Stromal cell of bone marrow (primary cell): ENCODE measurements at regions not wholly inside any gene's neighbourhood (a gene's known extent, or its start where the extent isn't known, plus 50 kb on each side); places are given as distances from the start of the nearest gene placed in this dataset.
"Not testable (repeated sequence)": the region's sequence is repeated elsewhere in the genome, so short reads cannot be mapped to it uniquely, and the experiment has no call there.

ENCODE experiments used
- DNase-seq: peaks from one replicate; pipeline ENCODE4 v3.0.0-alpha.2; 2012; ENCODE audit warnings: low read depth

DNA sequence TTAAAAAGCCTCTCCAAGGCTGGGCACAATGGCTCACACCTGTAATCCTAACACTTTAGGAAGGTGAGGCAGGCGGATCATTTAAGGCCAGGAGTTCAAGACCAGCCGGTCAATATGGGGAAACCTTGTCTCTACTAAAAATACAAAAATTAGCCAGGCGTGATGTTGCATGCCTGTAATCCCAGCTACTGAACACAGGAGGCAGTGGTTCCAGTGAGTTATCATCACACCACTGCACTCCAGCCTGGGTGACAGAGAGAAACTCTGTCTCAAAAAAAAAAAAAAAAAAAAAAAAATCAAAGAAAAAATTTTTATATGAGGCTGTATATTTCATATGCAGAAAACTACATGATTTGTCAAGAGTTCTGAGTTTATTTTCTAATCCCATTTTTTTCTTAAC is 1107.1 kb upstream of the TMPRSS15 start:
- DNase-seq, result no peak

DNA sequence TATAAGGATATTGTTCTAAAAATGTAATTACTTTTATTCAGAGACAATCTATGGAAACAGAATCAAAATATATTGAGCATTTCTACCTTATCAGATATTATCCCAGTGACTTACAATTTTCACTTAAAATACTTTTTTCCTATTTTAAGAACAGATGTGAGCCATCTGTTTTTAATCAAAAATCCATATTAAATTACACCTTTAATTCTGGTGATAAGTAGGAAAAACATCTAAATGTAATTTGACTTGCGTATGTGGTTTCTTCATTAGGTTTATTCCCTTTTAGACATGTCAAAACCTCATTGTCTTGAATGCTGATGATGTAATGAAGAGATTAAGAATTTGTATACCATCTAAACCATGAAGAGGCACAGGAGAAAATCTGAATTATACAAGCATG is 1118.8 kb upstream of the TMPRSS15 start:
- no peak for DNase-seq

DNA sequence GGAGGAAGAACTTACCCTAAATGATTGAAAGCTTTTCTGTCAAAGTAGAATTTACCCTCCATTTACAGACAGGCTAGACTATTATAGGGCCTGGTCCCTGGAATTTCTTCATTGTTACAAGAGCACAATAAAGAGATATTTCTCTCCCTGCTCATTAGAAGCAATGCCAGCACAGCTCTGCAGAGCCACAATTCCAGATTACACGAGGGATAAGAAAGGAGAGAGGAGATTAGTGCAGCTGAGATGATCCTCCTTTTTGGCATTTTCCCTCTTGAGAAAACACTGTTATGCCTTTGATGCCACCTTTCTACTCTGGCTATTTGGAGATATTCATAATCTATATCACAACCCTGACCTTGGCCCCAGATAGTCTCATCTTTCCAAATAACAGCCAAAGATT is 1119.5 kb upstream of the TMPRSS15 start:
- DNase-seq, result no peak

DNA sequence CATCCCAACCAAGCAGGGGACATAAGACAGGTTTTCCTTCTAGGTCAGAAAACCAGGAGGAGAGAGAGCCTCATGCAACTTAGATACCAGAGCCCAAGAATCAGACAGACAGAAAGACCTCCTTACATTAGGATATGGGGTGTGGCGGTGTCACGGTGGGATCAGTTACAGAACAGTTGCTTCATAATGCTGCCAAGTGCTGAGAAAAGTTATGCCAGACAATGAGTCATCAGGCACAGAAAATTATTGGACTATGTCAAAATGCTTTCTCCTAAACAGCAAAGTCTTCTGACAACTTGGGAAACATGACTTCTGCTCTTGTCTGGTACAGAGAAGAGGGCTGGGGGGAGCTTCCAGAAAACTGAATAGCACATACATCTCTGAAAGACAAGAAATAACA is 1120.2 kb upstream of the TMPRSS15 start:
- peak; percentile 2 for DNase-seq

DNA sequence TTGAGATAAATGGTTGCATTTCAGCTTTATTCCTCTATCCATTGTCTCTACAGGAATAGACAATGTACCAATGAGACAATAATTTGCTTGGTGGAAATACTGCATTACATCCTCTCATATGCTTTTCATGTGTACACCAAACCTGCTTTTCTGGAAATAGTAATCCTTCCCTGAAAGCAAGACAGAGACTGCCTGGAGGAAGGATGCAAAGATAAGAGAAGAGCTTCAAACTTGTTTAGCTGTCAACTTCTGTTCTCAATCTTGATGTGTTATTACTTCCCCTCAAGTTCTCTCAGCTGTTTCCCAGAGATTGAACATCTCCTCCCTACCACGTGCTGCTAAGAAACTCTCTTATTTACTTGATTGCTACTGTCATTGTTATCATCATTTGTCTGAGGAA is 1125.4 kb upstream of the TMPRSS15 start:
- no peak for DNase-seq

DNA sequence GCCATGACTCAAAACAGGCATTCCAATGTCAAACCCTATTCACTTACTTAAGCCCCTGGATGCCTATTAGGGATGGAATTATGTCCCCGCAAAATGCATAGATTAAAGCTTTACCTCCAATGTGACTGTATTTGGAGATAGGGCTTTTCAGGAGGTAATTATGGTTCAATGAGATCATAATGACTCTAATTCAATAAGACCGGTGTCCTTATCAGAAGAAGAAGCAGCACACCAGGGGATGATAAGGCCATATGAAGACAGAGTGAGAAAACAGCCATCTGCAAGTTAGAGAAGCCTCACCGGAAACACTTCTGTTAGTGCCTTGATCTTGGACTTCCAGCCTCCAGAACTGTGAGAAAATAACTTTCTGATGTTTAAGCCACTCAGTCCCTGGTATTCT is 1131.8 kb upstream of the TMPRSS15 start:
- no peak for DNase-seq

DNA sequence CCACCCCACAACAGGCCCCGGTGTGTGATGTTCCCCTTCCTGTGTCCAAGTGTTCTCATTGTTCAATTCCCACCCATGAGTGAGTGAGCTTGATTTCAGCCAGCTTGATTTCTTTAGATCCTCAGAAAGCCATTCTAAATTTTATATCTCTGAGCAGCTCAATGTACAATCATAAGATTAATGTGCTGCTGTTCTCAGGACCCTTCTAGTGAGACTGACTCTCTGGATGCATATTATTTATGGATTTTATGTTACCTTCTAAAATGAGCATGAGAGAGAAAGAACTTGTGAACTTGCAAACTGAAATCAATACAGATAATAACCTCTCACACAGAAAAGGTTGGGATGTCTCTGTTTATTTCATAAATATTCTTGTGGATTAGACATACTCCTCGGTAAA is 1133.5 kb upstream of the TMPRSS15 start:
- DNase-seq, result no peak

DNA sequence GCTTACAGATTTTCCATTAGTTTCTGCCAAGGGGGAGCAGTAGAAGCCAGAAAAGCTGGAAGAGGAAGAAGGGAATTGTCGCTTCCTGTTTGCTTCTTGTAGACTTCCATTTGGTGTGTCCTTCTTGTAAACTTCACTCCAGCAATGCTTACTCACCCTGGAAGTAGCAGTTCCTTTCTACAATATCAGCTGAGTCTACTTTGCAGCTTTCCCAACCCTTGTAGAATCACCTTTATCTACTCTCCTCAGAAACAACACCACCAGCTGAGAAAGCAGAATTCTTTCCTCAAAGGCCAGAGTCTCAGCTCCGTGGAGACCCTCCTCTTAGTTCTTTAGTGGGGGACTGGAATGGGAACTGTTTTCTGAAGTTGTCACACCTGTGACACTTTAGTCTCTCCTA is 1136.7 kb upstream of the TMPRSS15 start:
- DNase-seq, result no peak

DNA sequence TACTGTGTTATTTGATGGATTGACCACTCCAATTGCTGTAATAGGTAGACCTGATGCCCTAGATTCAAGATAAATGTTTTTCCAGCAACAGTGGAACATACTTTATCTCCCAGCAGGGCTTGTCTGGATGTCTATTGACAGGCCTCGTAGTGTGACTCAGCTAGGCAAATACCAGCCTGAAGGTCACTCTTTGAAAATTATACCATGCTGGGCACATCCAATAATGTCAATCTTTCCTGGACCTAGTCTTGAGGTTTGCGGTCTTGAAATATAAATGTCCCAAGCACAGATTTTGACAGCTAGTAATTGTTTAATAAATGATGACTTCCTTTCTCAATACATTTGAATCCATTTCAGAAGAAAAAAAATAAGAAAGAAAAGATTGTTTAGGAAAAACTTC is 1138.0 kb upstream of the TMPRSS15 start:
- no peak for DNase-seq

DNA sequence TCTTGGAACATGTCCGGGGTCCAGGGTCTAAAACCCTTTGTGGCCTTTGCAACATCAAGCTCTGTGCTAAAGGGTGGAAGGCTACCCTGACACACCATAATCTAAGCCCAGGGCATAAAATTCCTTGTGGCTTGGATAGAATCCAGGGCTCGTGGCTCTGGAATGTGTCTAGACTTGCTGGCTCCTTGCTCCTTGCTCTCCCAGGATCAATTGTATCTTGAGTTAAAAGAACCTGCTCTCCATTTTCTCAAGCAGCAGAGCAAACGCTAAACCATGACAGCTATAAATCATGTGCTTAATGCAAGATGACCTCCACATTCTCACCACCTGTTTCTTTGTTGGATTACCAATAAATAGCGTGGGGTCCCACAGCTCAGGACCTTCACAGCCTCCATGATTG is 1140.9 kb upstream of the TMPRSS15 start:
- not testable (repeated sequence) for DNase-seq

DNA sequence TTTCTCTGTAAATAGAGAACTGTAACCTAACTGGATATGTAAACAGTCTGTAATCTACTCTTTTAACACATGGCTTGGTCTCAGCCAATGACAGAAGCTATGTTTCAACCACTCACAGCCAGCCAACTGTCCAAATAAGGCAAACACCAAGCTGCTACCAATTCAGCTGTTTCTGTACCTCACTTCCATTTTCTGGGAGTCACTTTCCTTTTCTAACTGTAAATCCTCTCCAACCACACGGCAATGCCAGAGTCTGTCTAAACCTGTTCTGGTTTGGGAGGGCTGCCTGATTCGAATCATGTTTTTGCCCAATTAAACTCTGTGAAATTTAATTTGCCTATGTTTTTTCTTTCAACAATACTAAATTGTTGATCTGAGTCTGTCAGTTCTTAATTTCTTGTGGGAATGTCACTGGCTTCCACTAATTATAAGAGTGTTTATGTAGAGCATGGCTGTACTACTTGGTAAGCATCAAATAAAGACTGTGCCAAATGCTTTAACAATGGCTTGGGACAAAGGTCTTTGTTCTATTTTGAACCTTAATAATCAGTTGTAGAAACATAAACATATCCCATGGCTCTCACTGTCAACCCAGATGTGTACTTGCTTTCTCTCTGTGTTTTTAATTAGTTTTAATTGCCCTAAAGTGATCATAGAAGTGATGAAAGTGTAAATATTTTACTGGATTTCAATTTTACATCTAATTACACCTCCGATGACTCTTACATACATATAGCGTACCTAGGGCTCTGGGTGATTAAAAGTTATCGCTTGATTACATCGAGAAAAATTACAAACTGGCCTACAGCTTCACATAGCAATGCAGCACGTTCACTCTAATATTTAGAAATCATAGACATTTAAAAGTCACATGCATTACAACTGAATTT is 1144.6 kb upstream of the TMPRSS15 start:
- no peak for DNase-seq

DNA sequence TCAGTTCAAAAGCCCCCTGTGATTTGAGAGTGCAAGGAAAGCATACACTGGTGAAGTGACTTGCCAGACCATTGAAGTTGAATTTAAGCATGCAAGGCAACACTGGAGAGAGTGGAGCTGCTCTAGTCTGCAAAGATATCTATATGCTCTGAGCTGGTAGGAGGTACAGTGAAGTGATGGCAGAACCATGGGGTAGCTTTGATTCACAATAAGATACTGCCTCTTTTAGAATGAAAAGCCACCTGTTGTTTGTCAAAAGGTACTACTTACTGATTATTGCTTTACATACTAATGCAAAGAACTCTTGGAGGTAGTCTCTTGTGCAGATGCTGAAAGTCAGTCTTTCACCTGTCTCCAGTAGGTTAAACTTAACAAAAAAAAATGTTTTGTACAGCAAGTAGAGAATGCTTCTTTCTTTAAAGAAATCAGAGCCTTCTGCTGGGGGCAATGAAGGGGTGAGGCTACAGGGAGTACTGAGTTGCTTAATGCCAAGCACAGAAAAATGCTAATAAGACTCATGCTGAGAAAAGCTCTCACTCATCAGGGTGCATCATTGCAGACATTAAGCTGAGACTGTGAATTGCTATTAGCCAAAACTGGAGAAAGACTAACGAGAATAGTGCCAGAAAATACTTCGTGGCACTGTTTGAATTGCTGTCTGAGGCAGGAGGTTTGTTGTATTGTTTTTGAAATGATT is 1150.5 kb upstream of the TMPRSS15 start:
- DNase-seq, result no peak

DNA sequence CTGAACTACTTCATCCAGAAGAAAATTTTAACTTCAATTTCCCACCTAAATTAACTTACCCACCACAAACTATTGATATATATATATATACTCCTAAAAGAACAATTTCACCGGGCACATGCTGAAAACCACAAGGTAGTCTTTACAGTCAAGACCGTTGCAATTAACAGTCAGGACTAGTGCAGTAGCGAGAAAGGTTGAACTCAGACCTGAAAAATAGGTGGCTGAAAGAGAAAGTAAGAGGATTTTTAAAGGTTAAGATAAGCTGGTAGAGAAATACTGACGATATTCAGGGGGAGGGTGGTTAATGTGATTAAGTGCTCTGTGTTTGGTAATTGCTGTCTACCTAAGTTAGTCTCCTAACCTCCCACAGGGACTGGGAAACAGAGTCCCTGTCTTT is 1153.5 kb upstream of the TMPRSS15 start:
- no peak for DNase-seq

DNA sequence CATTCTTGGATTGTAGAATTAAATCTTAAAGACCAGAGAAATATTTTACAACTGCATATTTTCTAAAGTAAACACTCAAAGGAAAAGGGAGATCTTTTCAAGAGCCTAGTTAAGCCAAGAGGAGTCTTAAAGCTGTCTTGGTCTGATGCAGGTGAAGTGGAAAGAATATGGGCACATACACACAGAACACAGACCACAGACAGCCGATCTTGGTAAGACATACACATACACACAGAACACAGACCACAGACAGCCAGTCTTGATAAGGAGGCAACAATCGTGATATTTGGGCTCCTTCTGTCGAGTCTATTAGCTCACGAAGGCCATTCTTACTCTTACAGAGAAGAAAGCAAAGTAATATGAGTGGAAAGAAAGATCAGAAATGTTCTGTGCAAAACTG is 1153.9 kb upstream of the TMPRSS15 start:
- no peak for DNase-seq

DNA sequence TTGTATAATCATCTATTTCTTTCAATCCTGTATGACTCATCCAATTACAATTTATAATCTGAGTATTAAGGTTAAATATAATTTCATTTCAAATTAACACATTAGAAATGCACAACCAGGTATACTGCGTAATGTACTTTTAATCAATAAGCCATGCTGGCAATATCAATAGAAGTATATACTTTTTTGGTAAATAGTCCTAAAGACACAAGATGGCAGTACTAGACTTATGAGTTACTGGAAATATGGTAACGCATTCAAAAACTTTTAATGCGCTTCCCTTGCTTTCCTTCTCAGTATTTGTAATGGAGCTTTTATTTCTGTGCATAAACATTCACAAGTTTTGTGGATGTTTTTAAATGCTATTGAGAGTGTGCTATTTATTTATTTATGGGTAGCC is 1162.0 kb upstream of the TMPRSS15 start:
- DNase-seq, result no peak

DNA sequence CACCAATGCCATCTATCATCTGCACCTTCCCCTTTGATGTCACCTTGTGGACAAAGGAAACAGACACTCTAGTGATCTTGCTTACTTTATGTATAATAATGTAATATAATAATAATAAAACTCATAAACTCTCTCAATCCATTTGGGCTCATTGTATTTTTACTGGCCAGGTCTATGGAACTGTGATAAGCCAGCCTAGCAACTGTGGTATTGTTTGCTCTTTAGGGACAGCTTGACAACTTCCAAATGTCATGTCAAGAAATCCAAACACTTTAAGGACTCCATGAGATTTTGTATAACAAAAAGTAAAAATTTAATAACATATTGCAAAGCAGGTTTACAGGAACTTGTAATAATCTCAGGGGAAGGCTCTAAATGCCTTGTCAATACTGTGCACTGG is 1163.4 kb upstream of the TMPRSS15 start:
- DNase-seq, result no peak

DNA sequence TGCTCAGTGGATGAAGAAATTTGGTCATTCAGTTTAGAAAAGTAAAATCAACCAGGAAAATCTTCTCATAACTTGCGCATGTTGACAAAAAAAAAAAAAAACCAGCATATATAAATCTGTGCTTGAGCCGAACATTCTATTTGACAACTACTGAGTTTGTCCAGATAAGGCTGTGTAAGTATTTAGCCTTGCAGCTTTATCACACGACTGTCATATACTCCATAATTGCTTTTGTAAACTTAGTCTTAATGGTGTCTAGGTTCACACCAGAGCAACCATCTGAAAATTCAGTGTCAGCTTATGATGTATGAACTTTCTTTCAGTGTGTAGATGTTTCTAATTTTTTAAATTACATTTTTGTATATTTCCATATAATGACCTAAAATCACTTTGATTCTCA is 1173.8 kb upstream of the TMPRSS15 start:
- DNase-seq, result no peak

DNA sequence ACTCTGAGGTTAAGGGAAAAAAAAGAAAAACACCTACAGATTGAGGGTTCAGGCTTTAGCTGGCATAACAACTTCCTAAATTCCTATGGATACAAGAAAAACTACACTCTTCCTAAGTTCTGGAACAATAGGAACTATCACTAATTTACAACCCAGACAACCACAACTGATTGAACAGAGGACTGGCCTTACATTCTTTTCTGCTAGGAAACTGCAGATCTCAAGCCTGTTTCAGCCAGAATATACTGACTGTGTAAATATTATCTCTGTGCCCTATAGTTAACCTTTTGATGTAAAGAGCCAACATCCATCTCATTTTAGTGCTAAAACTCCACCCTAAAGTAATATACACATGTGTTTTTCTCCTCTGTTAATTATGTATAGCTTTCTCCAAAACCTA is 1186.5 kb upstream of the TMPRSS15 start:
- DNase-seq, result no peak

DNA sequence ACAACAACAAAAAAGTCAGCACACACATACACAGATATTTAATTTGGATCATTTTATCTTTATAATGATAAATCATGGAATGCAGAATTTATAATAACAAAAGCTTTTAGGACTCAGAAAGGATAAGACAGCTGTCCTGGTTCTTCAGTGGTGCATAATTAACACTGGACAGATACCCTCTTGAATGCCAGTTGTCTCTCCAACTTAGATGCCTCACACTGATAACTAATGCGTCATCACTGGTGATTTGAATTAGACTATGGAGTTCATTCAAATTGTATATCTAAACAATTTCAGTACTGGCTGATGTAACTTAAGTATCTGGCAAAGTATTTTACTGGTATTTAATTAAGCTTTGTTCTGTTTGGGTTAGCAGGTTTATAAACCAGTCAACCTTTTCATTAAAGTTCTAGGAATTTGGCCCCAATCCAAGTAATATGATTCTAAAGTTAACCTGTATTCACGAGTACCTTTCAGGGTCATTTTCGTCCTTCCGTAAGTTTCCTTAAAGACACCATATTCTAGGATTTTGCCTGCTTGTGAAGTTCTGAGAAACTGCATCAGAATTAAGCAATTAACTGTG is 1199.5 kb upstream of the TMPRSS15 start:
- no peak for DNase-seq

DNA sequence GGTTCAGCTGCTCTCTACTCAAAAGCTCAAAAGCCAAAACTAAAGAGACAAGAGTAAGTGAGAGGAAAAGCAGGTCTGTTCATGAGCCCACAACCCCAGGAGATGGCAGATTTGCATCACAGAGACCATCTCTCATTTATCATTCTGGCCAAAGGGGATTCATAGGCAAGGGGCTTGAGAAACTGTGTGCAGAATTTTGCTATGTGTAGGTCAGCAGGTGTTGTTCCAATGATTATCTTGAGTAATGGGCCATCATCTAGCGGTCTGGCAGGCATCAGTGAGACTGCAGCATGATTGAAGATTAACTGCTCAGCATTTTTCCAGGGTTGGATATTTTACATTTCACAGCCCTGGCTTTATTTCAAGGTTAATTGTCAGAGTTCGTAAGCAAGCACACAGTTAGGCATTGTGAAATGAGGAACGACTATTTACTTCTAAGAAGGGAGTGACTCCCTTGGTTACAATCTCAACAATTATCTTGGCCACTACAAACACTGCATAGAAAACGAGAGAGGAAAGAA is 1204.6 kb upstream of the TMPRSS15 start:
- no peak for DNase-seq

DNA sequence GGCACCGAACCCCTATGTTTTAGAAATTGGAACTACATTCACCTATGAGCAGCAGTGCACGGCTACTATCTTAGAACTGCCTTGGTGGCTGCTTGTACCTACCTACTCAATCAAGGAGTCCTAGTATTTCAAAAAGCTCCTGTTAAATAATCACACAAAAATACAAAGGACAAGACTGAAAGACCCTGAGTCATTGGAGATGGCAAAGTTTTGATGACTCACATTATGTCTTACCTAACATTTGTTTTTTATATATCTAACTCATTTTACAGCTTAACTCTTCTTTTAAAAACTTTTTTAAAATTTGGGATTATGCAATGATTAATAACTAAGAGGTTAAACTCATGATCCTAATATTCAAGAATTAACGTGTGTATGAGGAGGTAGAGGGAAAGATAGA is 1206.0 kb upstream of the TMPRSS15 start:
- DNase-seq, result no peak

DNA sequence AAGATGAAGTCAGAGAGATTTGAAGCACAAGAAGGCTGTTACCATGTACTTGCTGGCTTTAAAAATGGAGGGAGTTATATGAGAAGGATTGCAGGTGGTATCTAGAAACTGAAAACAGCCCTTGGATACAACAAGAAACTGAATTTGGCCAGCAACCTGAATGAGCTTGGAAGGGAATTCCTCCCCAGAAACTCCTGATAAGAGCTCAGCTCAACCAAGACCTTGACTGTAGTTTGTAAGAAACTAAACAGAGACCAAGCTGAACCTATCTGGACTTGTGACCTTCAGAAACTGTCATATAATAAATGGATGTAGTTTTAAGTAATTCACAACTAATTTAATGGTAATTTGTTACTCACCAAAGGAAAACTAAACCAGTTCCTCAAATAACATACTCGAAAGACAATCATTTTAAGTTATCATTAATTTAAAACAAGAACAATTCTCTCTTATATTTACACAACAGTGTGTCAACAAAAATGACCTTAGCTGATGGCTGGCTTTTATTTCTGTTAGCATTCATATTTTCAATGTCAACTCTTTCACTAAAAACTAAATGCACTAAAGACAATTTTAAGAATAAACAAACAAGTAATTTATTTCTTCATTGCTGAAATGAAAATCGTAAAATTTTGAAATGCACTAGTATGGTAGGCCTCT is 1218.4 kb upstream of the TMPRSS15 start:
- no peak for DNase-seq

DNA sequence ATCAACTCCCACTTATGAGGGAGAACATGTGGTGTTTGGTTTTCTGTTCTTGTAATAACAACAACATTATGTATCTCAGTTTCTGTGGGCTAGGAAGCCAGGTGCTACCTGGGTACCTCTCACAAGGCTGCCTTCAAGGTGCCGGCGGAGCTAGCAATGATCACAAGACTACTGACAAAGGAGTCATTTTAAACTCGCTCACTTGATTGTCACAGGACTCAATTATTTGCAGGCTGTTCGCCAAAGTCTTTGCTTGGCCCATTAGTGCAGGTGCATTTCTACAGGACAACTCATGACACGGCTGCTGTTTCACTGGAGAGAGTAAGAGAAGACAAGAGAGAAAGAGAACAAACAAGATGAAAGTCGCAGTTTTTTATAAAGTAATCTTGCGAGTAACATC is 1237.4 kb upstream of the TMPRSS15 start:
- no peak for DNase-seq
